ENCODE measurements at regions not wholly inside any gene's neighbourhood (a gene's known extent, or its start where the extent isn't known, plus 50 kb on each side); places are given as distances from the start of the nearest gene placed in this dataset.
"Not testable (repeated sequence)": the region's sequence is repeated elsewhere in the genome, so short reads cannot be mapped to it uniquely, and the experiment has no call there.

DNA sequence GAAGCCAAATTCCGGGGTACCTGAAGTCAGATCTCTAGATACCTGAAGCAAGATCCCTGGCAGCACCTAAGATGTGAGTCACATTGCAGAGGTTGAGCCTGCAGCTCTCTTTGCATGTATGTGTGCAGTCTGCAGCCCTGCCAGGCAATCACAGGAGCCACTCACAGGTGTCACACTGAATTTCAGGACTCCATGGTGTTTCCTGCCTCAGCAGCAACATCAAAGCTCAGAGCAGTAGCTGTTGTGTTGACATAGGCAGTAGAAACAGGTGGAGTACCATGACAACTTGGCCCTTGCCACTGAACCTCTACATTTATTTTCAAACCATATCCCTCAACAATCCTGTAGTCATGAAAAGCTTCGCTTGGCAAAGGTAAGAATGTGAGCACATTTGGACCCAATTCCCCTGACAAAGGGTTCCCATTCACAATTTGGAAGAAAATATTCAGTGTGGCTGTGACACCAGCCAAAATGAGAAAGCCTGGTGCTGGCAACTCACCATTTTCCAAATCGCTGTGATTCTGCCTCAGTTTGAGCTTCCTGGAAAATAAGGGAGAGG lies 419.8 kb upstream of the NFIA start:
- TF ChIP-seq, protein P1, sequence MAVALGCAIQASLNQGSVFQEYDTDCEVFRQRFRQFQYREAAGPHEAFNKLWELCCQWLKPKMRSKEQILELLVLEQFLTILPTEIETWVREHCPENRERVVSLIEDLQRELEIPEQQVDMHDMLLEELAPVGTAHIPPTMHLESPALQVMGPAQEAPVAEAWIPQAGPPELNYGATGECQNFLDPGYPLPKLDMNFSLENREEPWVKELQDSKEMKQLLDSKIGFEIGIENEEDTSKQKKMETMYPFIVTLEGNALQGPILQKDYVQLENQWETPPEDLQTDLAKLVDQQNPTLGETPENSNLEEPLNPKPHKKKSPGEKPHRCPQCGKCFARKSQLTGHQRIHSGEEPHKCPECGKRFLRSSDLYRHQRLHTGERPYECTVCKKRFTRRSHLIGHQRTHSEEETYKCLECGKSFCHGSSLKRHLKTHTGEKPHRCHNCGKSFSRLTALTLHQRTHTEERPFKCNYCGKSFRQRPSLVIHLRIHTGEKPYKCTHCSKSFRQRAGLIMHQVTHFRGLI (tag by site-specific recombination; IDR thresholded peaks at IDR 0.05), result no peak
- TF ChIP-seq TCF7L2 (IDR thresholded peaks at IDR 0.05; ENCODE audit: borderline replicate concordance, low read depth, low read length) (no peak), ZNF341 (tag by site-specific recombination; IDR thresholded peaks at IDR 0.05; ENCODE audit: low read depth) (no peak), KLF10 (tag by site-specific recombination; IDR thresholded peaks at IDR 0.05) (no peak), EGR2 (tag by site-specific recombination; IDR thresholded peaks at IDR 0.05; ENCODE audit: low read depth) (no peak)
- H3K4me3 ChIP-seq (ENCODE audit: low read depth, low read length), result no peak overlapping the region
- H3K4me1 ChIP-seq (ENCODE audit: control insufficient read depth, insufficient read depth, low read length), result no peaks in the 10 kb centered on the region
- no peaks in the 10 kb centered on the region for H3K36me3 ChIP-seq (ENCODE audit: control insufficient read depth in 2 of 2, insufficient read depth in 1 of 2, low read length in 2 of 2)
- H3K9me3 ChIP-seq (ENCODE audit: control insufficient read depth, insufficient read depth, low read depth, low read length), result no peaks in the 10 kb centered on the region
- ChIA-PET POLR2A (no interaction called here), CTCF (no interaction called here)
- H3K27ac ChIP-seq (ENCODE audit: extremely low read depth, low read depth, low read length), result no peak overlapping the region

DNA sequence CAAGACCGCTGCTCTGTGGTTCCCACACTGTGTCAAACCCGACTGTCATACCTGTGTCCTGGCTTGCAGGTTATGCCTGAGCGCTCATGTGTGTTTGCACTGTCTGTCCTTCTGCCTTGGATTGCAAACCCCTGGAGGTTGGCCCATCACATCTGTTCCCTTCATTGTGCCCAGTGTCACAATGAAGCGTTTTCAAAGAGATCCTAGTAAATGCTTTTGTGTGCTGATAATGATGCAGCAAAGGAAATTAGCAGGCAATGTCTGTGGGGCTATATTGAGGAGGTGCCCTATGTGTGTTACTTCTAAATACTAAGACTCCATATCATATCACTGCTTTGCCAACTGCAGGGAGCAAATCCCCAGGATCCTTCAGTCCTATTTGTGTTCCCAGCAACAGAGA lies 424.4 kb upstream of the NFIA start:
- H3K9me3 ChIP-seq (ENCODE audit: control insufficient read depth, insufficient read depth, low read depth, low read length), result no peaks in the 10 kb centered on the region
- ChIA-PET POLR2A (no interaction called here), CTCF (no interaction called here)
- H3K27ac ChIP-seq (ENCODE audit: extremely low read depth, low read depth, low read length), result no peak overlapping the region
- TF ChIP-seq PRDM1 (tag by site-specific recombination; IDR thresholded peaks at IDR 0.05) (no peak), ZNF112 (tag by site-specific recombination; IDR thresholded peaks at IDR 0.05) (no peak), ZNF521 (tag by site-specific recombination; IDR thresholded peaks at IDR 0.05) (no peak), ZNF776 (tag by site-specific recombination; IDR thresholded peaks at IDR 0.05; ENCODE audit: borderline replicate concordance) (no peak), SP3 (tag by site-specific recombination; IDR thresholded peaks at IDR 0.05) (no peak)
- no peaks in the 10 kb centered on the region for H3K36me3 ChIP-seq (ENCODE audit: control insufficient read depth in 2 of 2, insufficient read depth in 1 of 2, low read length in 2 of 2)
- no peaks in the 10 kb centered on the region for H3K4me1 ChIP-seq (ENCODE audit: control insufficient read depth, insufficient read depth, low read length)
- H3K4me3 ChIP-seq (ENCODE audit: low read depth, low read length), result no peak overlapping the region

DNA sequence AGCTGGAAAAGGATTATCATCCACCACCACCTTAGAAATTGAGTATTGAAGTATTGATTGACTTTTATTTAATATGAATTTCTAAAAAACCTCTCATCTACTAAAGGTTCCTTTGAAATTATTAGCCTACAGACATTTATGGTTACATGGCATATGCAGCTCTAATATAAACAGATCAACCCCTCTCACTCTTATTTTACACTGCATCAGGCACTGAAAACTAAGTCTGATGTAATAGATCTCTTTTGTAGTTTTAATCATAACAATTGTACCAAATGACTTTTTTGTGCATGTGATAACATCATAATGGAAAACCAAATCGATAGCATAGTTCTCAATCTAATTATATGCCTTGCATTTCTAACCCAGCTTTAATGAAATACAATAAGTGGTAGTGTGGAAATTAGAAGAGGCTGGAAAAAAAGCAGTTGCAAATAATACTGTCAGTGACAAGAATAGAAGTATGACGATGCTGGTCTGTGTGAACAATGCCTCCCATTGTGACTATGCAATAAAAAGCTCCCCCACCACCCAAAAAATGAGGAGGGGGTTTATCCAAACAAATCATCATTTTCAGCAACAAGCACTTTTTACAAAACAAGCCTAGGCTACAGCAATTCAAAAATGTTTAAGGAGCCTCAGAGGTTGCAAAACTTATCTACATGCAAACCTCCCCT lies 426.5 kb upstream of the NFIA start:
- ChIA-PET POLR2A (no interaction called here), CTCF (interaction anchor here (0.6 kb wide), 1 partner anchor 1489 kb away, joined by 3 read pairs; no protein-coding TSS in a partner anchor)
- Histone ChIP-seq H3K27ac (ENCODE audit: extremely low read depth, low read depth, low read length) (no peak overlapping the region), H3K4me3 (ENCODE audit: low read depth, low read length) (no peak overlapping the region), H3K4me1 (ENCODE audit: control insufficient read depth, insufficient read depth, low read length) (no peaks in the 10 kb centered on the region), H3K9me3 (ENCODE audit: control insufficient read depth, insufficient read depth, low read depth, low read length) (no peaks in the 10 kb centered on the region), H3K36me3 (ENCODE audit: control insufficient read depth in 2 of 2, insufficient read depth in 1 of 2, low read length in 2 of 2) (no peaks in the 10 kb centered on the region)
- no peak for TF ChIP-seq ZNF202 (tag by site-specific recombination; IDR thresholded peaks at IDR 0.05; ENCODE audit: borderline replicate concordance)

DNA sequence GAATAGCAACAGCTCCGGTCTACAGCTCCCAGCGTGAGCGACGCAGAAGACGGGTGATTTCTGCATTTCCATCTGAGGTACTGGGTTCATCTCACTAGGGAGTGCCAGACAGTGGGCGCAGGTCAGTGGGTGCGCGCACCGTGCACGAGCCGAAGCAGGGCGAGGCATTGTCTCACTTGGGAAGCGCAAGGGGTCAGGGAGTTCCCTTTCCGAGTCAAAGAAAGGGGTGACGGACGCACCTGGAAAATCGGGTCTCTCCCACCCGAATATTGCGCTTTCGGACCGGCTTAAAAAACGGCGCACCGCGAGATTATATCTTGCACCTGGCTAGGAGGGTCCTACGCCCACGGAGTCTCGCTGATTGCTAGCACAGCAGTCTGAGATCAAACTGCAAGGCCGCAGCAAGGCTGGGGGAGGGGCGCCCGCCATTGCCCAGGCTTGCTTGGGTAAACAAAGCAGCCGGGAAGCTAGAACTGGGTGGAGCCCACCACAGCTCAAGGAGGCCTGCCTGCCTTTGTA lies 442.3 kb upstream of the NFIA start:
- H3K36me3 ChIP-seq (ENCODE audit: control insufficient read depth in 2 of 2, insufficient read depth in 1 of 2, low read length in 2 of 2); H3K4me3 ChIP-seq (ENCODE audit: low read depth, low read length); H3K4me1 ChIP-seq (ENCODE audit: control insufficient read depth, insufficient read depth, low read length); POLR2A ChIA-PET; H3K9me3 ChIP-seq (ENCODE audit: control insufficient read depth, insufficient read depth, low read depth, low read length); H3K27ac ChIP-seq (ENCODE audit: extremely low read depth, low read depth, low read length); CTCF ChIA-PET: not testable (repeated sequence)

DNA sequence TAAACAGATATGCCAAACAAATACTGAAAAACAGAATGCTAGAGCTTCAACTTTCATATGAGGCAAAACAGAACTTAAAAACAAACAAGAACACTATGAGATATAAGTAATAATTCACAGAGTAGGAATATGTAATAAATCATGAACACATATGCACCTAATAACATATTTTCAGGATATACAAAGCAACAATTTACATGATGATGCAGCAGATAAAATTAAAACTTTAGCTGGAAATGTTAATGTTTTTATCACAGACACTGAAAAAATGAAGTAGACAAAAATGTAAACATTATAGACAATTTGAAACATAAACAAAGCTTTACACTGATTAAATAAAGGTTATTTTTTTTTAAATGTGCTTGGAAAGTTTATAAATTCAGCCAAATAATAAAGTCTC lies 443.1 kb upstream of the NFIA start:
- H3K36me3 ChIP-seq (ENCODE audit: control insufficient read depth in 2 of 2, insufficient read depth in 1 of 2, low read length in 2 of 2), result no peaks in the 10 kb centered on the region
- no peak overlapping the region for H3K4me3 ChIP-seq (ENCODE audit: low read depth, low read length)
- H3K27ac ChIP-seq (ENCODE audit: extremely low read depth, low read depth, low read length), result no peak overlapping the region
- CTCF ChIA-PET, result interaction anchor here (0.5 to 1.0 kb wide), 3 partner anchors 87 to 174 kb away, joined by 3 to 4 read pairs (median 3); no protein-coding TSS in a partner anchor
- POLR2A ChIA-PET, result no interaction called here
- H3K4me1 ChIP-seq (ENCODE audit: control insufficient read depth, insufficient read depth, low read length), result no peaks in the 10 kb centered on the region
- H3K9me3 ChIP-seq (ENCODE audit: control insufficient read depth, insufficient read depth, low read depth, low read length), result no peaks in the 10 kb centered on the region
- TF ChIP-seq ZNF324 (tag by site-specific recombination; IDR thresholded peaks at IDR 0.05) (no peak), ZNF302 (tag by site-specific recombination; IDR thresholded peaks at IDR 0.05; ENCODE audit: low read depth) (no peak), ZNF394 (tag by site-specific recombination; IDR thresholded peaks at IDR 0.05; ENCODE audit: borderline replicate concordance) (no peak), ZNF792 (tag by site-specific recombination; IDR thresholded peaks at IDR 0.05) (no peak), SP7 (tag by site-specific recombination; IDR thresholded peaks at IDR 0.05) (no peak), MZF1 (tag by site-specific recombination; IDR thresholded peaks at IDR 0.05; ENCODE audit: borderline replicate concordance) (no peak), ZNF366 (tag by site-specific recombination; conservative IDR thresholded peaks at IDR 0.05) (no peak), ZNF114 (tag by site-specific recombination; IDR thresholded peaks at IDR 0.05) (no peak), KLF16 (tag by site-specific recombination; IDR thresholded peaks at IDR 0.05) (no peak), OSR2 (tag by site-specific recombination; IDR thresholded peaks at IDR 0.05) (no peak), ZNF529 (tag by site-specific recombination; IDR thresholded peaks at IDR 0.05; ENCODE audit: insufficient replicate concordance) (no peak), ZEB2 (tag by site-specific recombination; IDR thresholded peaks at IDR 0.05) (no peak)

Data from HEK293 (cell line).